CD4-positive, alpha-beta T cell treated with Interleukin-4 for 4 hours (primary cell): ENCODE measurements at regions not wholly inside any gene's neighbourhood (a gene's known extent, or its start where the extent isn't known, plus 50 kb on each side); places are given as distances from the start of the nearest gene placed in this dataset.
A peak's percentile ranks its signal among the peaks of the same experiment; 100 is the strongest.
"Not testable (repeated sequence)": the region's sequence is repeated elsewhere in the genome, so short reads cannot be mapped to it uniquely, and the experiment has no call there.

Experiments
- DNase-seq: peaks from one replicate; pipeline ENCODE4 v3.0.0-alpha.2; 2020

GRCh38 chr2:172262486-172262885 lies 159.8 kb upstream of the DLX2 start:
- DNase-seq: no peak

- DNase-seq: not testable (repeated sequence)
Measured at GRCh38 chr2:172264820-172265219, 162.1 kb upstream of the DLX2 start.

DNA sequence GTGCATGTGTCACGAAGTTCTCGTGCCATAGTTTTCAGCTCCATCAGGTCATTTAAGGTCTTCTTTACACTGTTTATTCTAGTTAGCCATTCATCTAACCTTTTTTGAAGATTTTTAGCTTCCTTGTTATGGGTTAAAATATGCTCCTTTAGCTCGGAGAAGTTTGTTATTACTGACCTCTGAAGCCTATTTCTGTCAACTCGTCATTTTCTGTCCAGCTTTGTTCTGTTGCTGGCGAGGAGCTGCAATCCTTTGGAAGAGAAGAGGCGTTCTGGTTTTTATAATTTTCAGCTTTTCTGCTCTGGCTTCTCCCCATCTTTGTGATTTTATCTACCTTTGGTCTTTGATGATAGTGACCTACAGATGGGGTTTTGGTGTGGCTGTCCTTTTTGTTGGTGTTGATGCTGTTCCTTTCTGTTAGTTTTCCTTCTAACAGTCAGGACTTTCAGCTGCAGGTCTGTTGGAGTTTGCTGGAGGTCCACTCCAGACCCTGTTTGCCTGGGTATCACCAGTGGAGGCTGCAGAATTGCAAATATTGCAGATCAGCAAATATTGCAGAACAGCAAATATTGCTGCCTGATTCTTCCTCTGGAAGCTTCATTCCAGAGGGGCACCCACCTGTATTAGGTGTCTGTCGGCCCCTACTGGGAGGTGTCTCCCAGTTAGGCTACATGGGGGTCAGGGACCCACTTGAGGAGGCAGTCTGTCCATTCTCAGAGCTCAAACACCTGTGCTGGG lies 157.7 kb upstream of the ITGA6 start:
- DNase-seq: not testable (repeated sequence)

- DNase-seq: no peak
Measured at GRCh38 chr2:172270278-172271079, 156.9 kb upstream of the ITGA6 start.

GRCh38 chr2:172273910-172274571 lies 153.3 kb upstream of the ITGA6 start:
- DNase-seq: no peak

GRCh38 chr2:172275239-172275638 lies 152.1 kb upstream of the ITGA6 start:
- no peak for DNase-seq

GRCh38 chr2:172276961-172277360 lies 150.4 kb upstream of the ITGA6 start:
- no peak for DNase-seq

DNA sequence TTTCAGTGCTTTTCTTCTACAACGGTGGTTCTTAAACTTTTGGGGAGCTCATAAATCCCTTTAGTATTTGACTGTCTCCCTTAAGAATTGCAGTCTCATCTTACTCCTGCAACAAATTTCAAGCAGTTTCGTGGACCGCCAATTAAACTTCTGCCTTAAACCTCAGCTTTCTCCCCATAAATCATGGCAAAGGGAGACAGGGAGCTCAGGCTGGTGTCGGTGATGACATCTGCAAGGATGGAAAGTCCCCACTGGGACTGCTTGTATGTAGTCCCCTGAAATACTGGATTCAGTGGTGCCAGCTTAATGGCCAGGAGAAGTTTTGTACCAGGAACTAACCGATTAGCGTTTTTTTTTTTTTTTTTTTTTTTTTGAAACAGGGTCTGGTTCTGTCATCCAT lies 148.7 kb upstream of the ITGA6 start:
- no peak for DNase-seq

GRCh38 chr2:172279214-172279613 lies 148.2 kb upstream of the ITGA6 start:
- no peak for DNase-seq

- DNase-seq: no peak
Measured at GRCh38 chr2:172279813-172280212, 147.6 kb upstream of the ITGA6 start.

DNA sequence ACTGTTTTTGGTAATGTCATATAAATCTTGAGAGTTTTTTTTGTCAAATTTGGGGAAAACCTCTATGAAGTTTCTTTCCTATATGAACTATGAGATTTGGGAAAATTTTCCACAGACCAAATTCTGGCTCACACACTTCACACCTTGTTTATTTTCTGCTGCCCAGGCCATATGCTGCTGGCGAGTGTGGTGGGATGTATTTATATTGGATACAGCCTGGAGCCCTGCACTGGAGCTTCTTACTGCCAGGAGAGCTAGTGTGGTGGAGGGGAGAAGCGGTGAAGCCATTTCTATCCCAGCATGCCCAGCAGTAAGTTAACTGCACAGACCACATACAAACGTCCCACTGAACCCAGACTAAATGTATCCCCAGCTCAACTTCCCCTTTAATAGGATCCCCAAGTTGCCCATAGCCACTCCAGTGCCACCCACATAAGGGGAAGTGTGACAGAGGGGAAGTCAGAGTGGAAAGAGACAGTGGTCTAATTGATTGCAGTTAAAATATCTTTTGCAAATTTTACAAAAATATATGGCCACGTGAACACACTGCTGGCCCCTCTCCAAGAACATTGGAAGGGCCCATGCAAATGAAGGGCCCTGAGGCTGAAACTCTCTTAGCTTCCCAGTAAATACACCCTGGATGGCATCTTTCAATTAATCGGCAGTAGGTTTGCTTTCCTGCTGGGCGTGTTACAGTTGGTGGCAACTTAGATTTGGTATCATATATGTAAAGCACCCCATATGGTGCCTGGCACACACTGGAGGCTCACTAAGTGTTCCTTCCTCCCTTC lies 146.6 kb upstream of the ITGA6 start:
- DNase-seq: no peak

- DNase-seq: no peak
Measured at GRCh38 chr2:172281648-172282570, 145.5 kb upstream of the ITGA6 start.

- DNase-seq: no peak
Measured at GRCh38 chr2:172282944-172283343, 144.4 kb upstream of the ITGA6 start.

DNA sequence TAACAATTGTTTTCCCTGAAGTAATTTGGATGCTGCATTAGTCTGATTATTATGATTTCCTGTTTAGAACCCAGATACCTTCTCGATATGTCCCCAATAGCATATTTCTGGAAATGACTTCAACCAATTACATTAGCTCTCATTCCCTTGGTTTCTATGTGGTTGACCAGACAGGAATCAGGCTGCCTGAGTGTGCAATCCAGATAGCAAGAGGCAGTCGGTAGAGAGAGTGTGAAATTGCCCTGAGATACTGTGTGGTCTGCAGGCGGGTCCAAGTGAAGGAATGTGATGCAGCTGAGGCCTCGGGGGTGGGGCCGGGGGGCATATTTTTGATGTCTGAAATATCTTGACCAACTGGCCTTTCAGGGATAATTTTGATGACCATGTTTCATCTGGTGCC lies 143.9 kb upstream of the ITGA6 start:
- no peak for DNase-seq

DNA sequence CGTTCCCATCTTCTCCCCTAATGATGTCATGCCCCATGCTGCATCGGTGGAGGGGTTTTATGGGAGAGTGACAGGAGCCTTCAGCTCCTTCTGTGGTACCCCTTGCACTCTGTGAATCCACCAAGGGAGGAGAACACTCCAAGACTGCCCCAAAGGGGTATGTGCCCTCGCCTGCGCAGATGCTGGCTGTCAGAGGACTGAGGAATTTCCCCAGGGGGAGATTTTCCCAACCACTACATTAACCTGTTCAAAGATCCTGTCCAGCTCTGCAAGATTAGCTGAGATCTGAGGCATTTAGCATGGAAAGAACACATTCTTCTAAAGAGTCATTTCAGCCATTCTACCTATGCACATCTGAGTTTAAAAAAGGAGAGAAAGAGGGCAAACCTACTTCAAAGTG lies 143.2 kb upstream of the ITGA6 start:
- no peak for DNase-seq

- DNase-seq: no peak
Measured at GRCh38 chr2:172285010-172285621, 142.3 kb upstream of the ITGA6 start.

DNA sequence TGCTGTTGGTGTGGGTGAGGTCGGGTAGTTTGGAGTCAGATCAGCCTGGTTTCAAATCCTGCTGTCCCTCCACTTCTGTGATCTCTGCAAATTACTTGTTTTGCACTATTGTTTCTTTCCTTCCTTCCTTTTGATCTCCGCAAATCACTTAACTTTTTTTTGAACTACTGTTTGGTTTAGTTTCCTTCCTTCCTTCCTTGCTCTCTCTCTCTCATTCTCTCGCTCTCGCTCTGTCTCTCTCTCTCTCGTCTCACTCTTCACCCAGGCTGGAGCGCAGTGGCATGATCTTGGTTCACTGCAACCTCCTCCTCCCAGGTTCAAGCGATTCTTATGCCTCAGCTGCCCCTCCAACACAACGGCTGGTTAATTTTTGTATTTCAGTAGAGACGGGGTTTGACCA lies 141.6 kb upstream of the ITGA6 start:
- DNase-seq: no peak

- no peak for DNase-seq
Measured at GRCh38 chr2:172287190-172287589, 140.2 kb upstream of the ITGA6 start.

- no peak for DNase-seq
Measured at GRCh38 chr2:172287605-172288315, 139.6 kb upstream of the ITGA6 start.

DNA sequence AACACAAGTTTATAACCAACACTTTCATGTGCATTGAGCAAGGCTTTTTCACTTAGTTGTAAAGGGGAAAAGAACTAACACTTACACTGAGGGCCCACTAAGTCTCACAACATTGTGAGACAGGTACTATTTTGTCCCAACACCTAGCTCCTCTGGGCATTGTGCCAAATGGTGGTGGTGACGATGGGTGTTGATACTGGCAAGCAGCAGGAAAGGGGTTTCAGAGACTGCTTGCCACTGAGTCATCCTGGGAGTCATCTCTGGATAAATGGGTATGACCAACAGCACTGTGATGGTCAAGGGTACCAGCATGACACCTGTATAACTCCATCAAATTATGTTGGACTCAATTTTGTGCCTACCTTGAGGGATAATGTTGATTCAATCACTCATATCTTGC lies 138.8 kb upstream of the ITGA6 start:
- DNase-seq: peak; percentile 36

DNA sequence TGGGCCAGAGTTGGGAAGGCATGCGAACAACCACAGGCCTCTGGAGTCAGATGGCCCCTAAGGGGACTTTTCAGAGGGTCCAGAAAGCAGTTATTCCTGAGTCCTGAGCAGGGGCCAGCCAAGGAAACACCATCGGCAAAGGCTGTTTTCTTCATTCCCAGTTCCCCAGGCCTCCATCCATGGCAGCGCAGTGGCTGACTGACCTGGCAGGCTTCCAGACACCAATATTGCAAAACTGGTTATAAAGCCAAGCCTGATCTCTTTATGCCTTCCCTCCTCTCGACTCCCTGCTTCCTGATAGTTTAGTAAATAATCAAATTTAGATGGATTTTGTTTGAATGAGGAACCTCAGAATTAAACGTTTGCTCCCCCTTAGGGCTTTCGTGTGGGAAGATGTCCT lies 133.4 kb upstream of the ITGA6 start:
- DNase-seq: no peak
